ENCODE measurements at regions not wholly inside any gene's neighbourhood (a gene's known extent, or its start where the extent isn't known, plus 50 kb on each side); places are given as distances from the start of the nearest gene placed in this dataset.

GRCh38 chr13:102935896-102936321, 90.1 kb downstream of the ERCC5 start:
- TF ChIP-seq CTCF (IDR thresholded peaks at IDR 0.05) (no peak), ZFX (IDR thresholded peaks at IDR 0.05; ENCODE audit: borderline replicate concordance) (no peak)

All from 22Rv1 (cell line).